ENCODE measurements at regions not wholly inside any gene's neighbourhood (a gene's known extent, or its start where the extent isn't known, plus 50 kb on each side); places are given as distances from the start of the nearest gene placed in this dataset.

DNA sequence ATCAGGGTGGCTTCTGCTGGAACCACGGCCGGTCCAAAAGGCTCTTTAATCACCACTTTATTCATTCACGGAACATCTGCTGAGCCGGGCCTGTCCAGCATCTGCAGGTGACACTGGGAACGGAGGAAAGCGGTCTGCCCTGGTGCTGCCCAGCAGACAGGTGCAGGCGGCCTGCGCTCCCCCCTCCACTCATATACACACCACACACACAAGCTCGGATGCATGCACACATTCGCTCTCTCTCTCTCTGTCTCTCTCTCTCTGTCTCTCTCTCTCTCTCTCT is 736.9 kb downstream of the BRD1 start:
- no peak for TF ChIP-seq POLR2A (IDR thresholded peaks at IDR 0.05)
- TF ChIP-seq, protein P1, sequence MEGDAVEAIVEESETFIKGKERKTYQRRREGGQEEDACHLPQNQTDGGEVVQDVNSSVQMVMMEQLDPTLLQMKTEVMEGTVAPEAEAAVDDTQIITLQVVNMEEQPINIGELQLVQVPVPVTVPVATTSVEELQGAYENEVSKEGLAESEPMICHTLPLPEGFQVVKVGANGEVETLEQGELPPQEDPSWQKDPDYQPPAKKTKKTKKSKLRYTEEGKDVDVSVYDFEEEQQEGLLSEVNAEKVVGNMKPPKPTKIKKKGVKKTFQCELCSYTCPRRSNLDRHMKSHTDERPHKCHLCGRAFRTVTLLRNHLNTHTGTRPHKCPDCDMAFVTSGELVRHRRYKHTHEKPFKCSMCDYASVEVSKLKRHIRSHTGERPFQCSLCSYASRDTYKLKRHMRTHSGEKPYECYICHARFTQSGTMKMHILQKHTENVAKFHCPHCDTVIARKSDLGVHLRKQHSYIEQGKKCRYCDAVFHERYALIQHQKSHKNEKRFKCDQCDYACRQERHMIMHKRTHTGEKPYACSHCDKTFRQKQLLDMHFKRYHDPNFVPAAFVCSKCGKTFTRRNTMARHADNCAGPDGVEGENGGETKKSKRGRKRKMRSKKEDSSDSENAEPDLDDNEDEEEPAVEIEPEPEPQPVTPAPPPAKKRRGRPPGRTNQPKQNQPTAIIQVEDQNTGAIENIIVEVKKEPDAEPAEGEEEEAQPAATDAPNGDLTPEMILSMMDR (IDR thresholded peaks at IDR 0.05) = no peak
- intact Hi-C loops (cut with DNase I) = no loop called here
- Histone ChIP-seq H3K4me3 (no peak overlapping the region), H3K27ac (no peak overlapping the region), H3K27me3 (no peaks in the 10 kb centered on the region), H3K36me3 (replicated peaks in 1 of 2) (no peaks in the 10 kb centered on the region), H3K4me1 (replicated peaks in 1 of 2) (no peaks in the 10 kb centered on the region), H3K9me3 (replicated peaks in 1 of 3) (no peaks in the 10 kb centered on the region)
- no peak for DNase-seq
- 60 to 84% (median 71%) methylated on average over 8 to 10 of the region's 10 CpGs for WGBS, 4 donors

DNA sequence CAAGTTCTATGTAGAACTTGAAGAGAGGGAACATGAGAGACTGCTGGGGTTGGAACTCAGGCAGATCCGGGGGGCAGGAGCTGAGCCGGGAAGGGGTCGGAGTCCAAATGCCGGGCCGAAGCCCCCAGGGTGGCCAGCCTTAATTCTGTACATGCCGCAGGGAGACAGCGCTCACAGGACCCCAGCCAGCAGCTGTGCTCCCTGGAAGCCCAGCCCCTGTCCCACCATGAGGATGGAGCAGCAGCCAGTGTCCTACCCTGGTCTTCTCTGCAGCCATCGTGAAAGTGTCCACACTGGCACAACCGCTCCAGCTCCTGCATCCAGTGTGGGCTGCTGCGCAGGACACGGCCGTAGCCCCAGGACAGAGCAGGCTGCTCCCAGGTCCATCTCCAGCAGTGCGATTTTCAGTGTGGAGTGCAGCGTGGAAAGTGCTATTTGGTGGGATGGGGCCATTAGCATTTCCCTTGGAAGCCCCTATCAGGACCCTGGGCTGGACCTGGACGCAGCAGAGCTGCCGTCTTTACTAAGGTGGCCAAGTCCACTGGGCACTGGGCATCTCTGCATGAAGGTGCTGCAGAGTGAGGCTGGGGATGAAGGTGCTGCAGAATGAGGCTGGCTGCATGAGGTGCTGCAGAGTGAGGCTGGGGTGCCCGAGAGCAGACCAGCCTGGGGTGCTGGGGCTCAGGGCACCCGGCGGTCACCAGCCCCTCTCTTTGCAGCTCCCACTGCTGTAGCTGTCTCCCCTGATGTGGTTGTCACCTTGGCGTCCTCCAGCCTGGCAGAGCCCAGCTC is 737.4 kb downstream of the BRD1 start:
- intact Hi-C loops (cut with DNase I) = no loop called here
- Histone ChIP-seq H3K27me3 (peaks cover 4% of the 10 kb centered on the region), H3K27ac (no peak overlapping the region), H3K36me3 (replicated peaks in 1 of 2) (no peaks in the 10 kb centered on the region), H3K4me1 (replicated peaks in 1 of 2) (no peaks in the 10 kb centered on the region), H3K9me3 (replicated peaks in 1 of 3) (no peaks in the 10 kb centered on the region), H3K4me3 (no peak overlapping the region)
- 61 to 87% (median 72%) methylated on average over 14 to 20 of the region's 20 CpGs for WGBS, 4 donors
- TF ChIP-seq, protein P1 (IDR thresholded peaks at IDR 0.05) = no peak
- TF ChIP-seq POLR2A (IDR thresholded peaks at IDR 0.05) = no peak
- no peak for DNase-seq

GRCh38 chr22:49088801-49089791 is 738.6 kb downstream of the BRD1 start:
- peaks cover 7% of the 10 kb centered on the region for H3K27me3 ChIP-seq
- DNase-seq = no peak
- H3K9me3 ChIP-seq (replicated peaks in 1 of 3) = no peaks in the 10 kb centered on the region
- H3K27ac ChIP-seq = no peak overlapping the region
- TF ChIP-seq, protein P1 (IDR thresholded peaks at IDR 0.05) = no peak
- TF ChIP-seq POLR2A (IDR thresholded peaks at IDR 0.05) = no peak
- H3K36me3 ChIP-seq (replicated peaks in 1 of 2) = no peaks in the 10 kb centered on the region
- 63 to 72% (median 68%) methylated on average over 15 to 35 of the region's 35 CpGs for WGBS, 4 donors
- no peak overlapping the region for H3K4me3 ChIP-seq
- no peaks in the 10 kb centered on the region for H3K4me1 ChIP-seq (replicated peaks in 1 of 2)
- intact Hi-C loops (cut with DNase I) = no loop called here

Measured in adrenal gland (tissue), 9 donors.